ENCODE measurements at regions not wholly inside any gene's neighbourhood (a gene's known extent, or its start where the extent isn't known, plus 50 kb on each side); places are given as distances from the start of the nearest gene placed in this dataset.

GRCh38 chrX:39904816-39905537 is 192.8 kb downstream of the BCOR start:
- DNase-seq = no peak

- DNase-seq = no peak
These were observed 192.2 kb downstream of the BCOR start for GRCh38 chrX:39905538-39905891.

GRCh38 chrX:39905946-39906345 is 191.8 kb downstream of the BCOR start:
- DNase-seq = no peak

GRCh38 chrX:39907964-39908661 is 189.6 kb downstream of the BCOR start:
- DNase-seq = no peak

GRCh38 chrX:39909996-39910395 is 187.8 kb downstream of the BCOR start:
- DNase-seq = no peak

- no peak for DNase-seq
These were observed 187.1 kb downstream of the BCOR start for GRCh38 chrX:39910651-39911050.

- no peak for DNase-seq
These were observed 186.4 kb downstream of the BCOR start for GRCh38 chrX:39911278-39911897.

GRCh38 chrX:39912126-39912525 is 185.6 kb downstream of the BCOR start:
- DNase-seq = no peak

- no peak for DNase-seq
These were observed 182.7 kb downstream of the BCOR start for GRCh38 chrX:39915081-39915480.

GRCh38 chrX:39915596-39915995 is 182.2 kb downstream of the BCOR start:
- DNase-seq = no peak

- DNase-seq = no peak
These were observed 175.9 kb downstream of the BCOR start for GRCh38 chrX:39921838-39922237.

GRCh38 chrX:39922488-39922887 is 175.3 kb downstream of the BCOR start:
- DNase-seq = no peak

- no peak for DNase-seq
These were observed 174.8 kb downstream of the BCOR start for GRCh38 chrX:39922926-39923325.

- no peak for DNase-seq
These were observed 170.4 kb downstream of the BCOR start for GRCh38 chrX:39927380-39927779.

- DNase-seq = no peak
These were observed 168.9 kb downstream of the BCOR start for GRCh38 chrX:39928704-39929378.

GRCh38 chrX:39929379-39930025 is 168.3 kb downstream of the BCOR start:
- no peak for DNase-seq

GRCh38 chrX:39930786-39931528 is 166.8 kb downstream of the BCOR start:
- no peak for DNase-seq

GRCh38 chrX:39931529-39932282 is 166.1 kb downstream of the BCOR start:
- DNase-seq = no peak

- no peak for DNase-seq
These were observed 162.2 kb downstream of the BCOR start for GRCh38 chrX:39935411-39936064.

- no peak for DNase-seq
These were observed 160.6 kb downstream of the BCOR start for GRCh38 chrX:39936886-39937770.

Measured in effector CD8-positive, alpha-beta T cell (primary cell).